ENCODE measurements at regions not wholly inside any gene's neighbourhood (a gene's known extent, or its start where the extent isn't known, plus 50 kb on each side); places are given as distances from the start of the nearest gene placed in this dataset.

- ChIA-PET POLR2A (ENCODE audit: unreplicated experiment) (no interaction called here), CTCF (no interaction called here)
- Histone ChIP-seq H4K20me1 (ENCODE audit: low read length) (no peaks in the 10 kb centered on the region), H3K9me3 (ENCODE audit: low read length) (no peaks in the 10 kb centered on the region), H3K36me3 (ENCODE audit: low read depth, low read length) (no peaks in the 10 kb centered on the region), H3F3A (ENCODE audit: low read length, unreplicated experiment) (no peaks in the 10 kb centered on the region), H3K9ac (ENCODE audit: low read length) (no peak overlapping the region), H3K4me2 (ENCODE audit: low read length) (no peak overlapping the region), H2AFZ (ENCODE audit: low read length) (no peak overlapping the region), H3K27me3 (ENCODE audit: low read length) (no peaks in the 10 kb centered on the region), H3K79me2 (ENCODE audit: low read length) (no peaks in the 10 kb centered on the region), H3K4me1 (ENCODE audit: insufficient read depth, low read length) (peaks cover 11% of the 10 kb centered on the region; the same call in 1 of the 2 replicates), H3K27ac (ENCODE audit: low read length) (no peak overlapping the region), H3K9me2 (replicated peaks; ENCODE audit: low read length) (no peaks in the 10 kb centered on the region), H3K4me3 (ENCODE audit: low read length) (no peak overlapping the region)
- ATAC-seq = no peak
- TF ChIP-seq EZH2 (IDR thresholded peaks at IDR 0.05; ENCODE audit: low read length, unreplicated experiment) = no peak
- TF ChIP-seq EZH2phosphoT487 (IDR thresholded peaks at IDR 0.05; ENCODE audit: borderline replicate concordance, low read length) = no peak
- no peak for TF ChIP-seq CTCF (conservative IDR thresholded peaks at IDR 0.05; ENCODE audit: low read depth, low read length)
- DNase-seq = no peak
- no TSS peak for BruUV-seq (replicated peaks)
- intact Hi-C loops (cut with micrococcal nuclease) = loop anchor here (10.0 kb wide), 1 partner anchor 893 kb away; no protein-coding TSS in a partner anchor
Measured at GRCh38 chr1:88188038-88188437, 496.0 kb upstream of the PKN2 start.

- Histone ChIP-seq H3K4me1 (ENCODE audit: insufficient read depth, low read length) (peaks cover 15% of the 10 kb centered on the region; the same call in 1 of the 2 replicates), H3F3A (ENCODE audit: low read length, unreplicated experiment) (no peaks in the 10 kb centered on the region), H3K27me3 (ENCODE audit: low read length) (no peaks in the 10 kb centered on the region), H3K27ac (ENCODE audit: low read length) (no peak overlapping the region), H2AFZ (ENCODE audit: low read length) (no peak overlapping the region), H3K4me2 (ENCODE audit: low read length) (no peak overlapping the region), H3K79me2 (ENCODE audit: low read length) (no peaks in the 10 kb centered on the region), H4K20me1 (ENCODE audit: low read length) (no peaks in the 10 kb centered on the region), H3K4me3 (ENCODE audit: low read length) (no peak overlapping the region), H3K9me2 (replicated peaks; ENCODE audit: low read length) (no peaks in the 10 kb centered on the region), H3K9me3 (ENCODE audit: low read length) (no peaks in the 10 kb centered on the region), H3K9ac (ENCODE audit: low read length) (no peak overlapping the region), H3K36me3 (ENCODE audit: low read depth, low read length) (no peaks in the 10 kb centered on the region)
- POLR2A ChIA-PET (ENCODE audit: unreplicated experiment) = no interaction called here
- no TSS peak for BruUV-seq (replicated peaks)
- ATAC-seq = no peak
- no peak for TF ChIP-seq EZH2phosphoT487 (IDR thresholded peaks at IDR 0.05; ENCODE audit: borderline replicate concordance, low read length)
- intact Hi-C loops (cut with micrococcal nuclease) = loop anchor here (10.0 kb wide), 1 partner anchor 895 kb away; no protein-coding TSS in a partner anchor
- CTCF ChIA-PET = no interaction called here
- DNase-seq = no peak
Measured at GRCh38 chr1:88189525-88189924, 494.5 kb upstream of the PKN2 start.

- no peaks in the 10 kb centered on the region for H3K36me3 ChIP-seq (ENCODE audit: low read depth, low read length)
- CTCF ChIA-PET = interaction anchor here (1.1 kb wide), 1 partner anchor 11 kb away, joined by 3 read pairs; no protein-coding TSS in a partner anchor
- ATAC-seq (no peak), DNase-seq (no peak)
- no peaks in the 10 kb centered on the region for H3K9me2 ChIP-seq (replicated peaks; ENCODE audit: low read length)
- no peak overlapping the region for H3K4me3 ChIP-seq (ENCODE audit: low read length)
- H3K79me2 ChIP-seq (ENCODE audit: low read length) = no peaks in the 10 kb centered on the region
- no peak overlapping the region for H3K27ac ChIP-seq (ENCODE audit: low read length)
- H3K4me1 ChIP-seq (ENCODE audit: insufficient read depth, low read length) = peaks cover 15% of the 10 kb centered on the region; the same call in 1 of the 2 replicates
- intact Hi-C loops (cut with micrococcal nuclease) = no loop called here
- POLR2A ChIA-PET (ENCODE audit: unreplicated experiment) = no interaction called here
- no peaks in the 10 kb centered on the region for H3K9me3 ChIP-seq (ENCODE audit: low read length)
- no TSS peak for BruUV-seq (replicated peaks)
- no peaks in the 10 kb centered on the region for H3K27me3 ChIP-seq (ENCODE audit: low read length)
- no peak overlapping the region for H3K4me2 ChIP-seq (ENCODE audit: low read length)
- H2AFZ ChIP-seq (ENCODE audit: low read length) = no peak overlapping the region
- no peaks in the 10 kb centered on the region for H4K20me1 ChIP-seq (ENCODE audit: low read length)
- H3K9ac ChIP-seq (ENCODE audit: low read length) = no peak overlapping the region
- no peak for TF ChIP-seq CTCF (conservative IDR thresholded peaks at IDR 0.05; ENCODE audit: low read depth, low read length)
- TF ChIP-seq EZH2 (IDR thresholded peaks at IDR 0.05; ENCODE audit: low read length, unreplicated experiment) = no peak
- no peak for TF ChIP-seq EZH2phosphoT487 (IDR thresholded peaks at IDR 0.05; ENCODE audit: borderline replicate concordance, low read length)
- no peaks in the 10 kb centered on the region for H3F3A ChIP-seq (ENCODE audit: low read length, unreplicated experiment)
Measured at GRCh38 chr1:88191917-88192316, 492.2 kb upstream of the PKN2 start.

Measured in PC-3 (cell line).